ENCODE measurements at regions not wholly inside any gene's neighbourhood (a gene's known extent, or its start where the extent isn't known, plus 50 kb on each side); places are given as distances from the start of the nearest gene placed in this dataset.

GRCh38 chr6:6728169-6728941, 139.8 kb downstream of the LY86 start:
- H3K79me2 ChIP-seq (replicated peaks; ENCODE audit: insufficient read depth) = no peaks in the 10 kb centered on the region
- H3K36me3 ChIP-seq (ENCODE audit: insufficient read depth) = no peaks in the 10 kb centered on the region
- peaks cover 36% of the 10 kb centered on the region for H3K4me1 Mint-ChIP-seq
- H3K9me2 ChIP-seq (ENCODE audit: insufficient read depth) = no peaks in the 10 kb centered on the region
- H3K27ac Mint-ChIP-seq = no peak overlapping the region
- ATAC-seq (no peak), DNase-seq (ENCODE audit: low spot score) (no peak)
- H3K4me3 Mint-ChIP-seq = no peak overlapping the region
- no peaks in the 10 kb centered on the region; the same call in 1 of the 2 replicates for H3K27me3 ChIP-seq (ENCODE audit: insufficient read depth)
- H4K20me1 ChIP-seq (replicated peaks; ENCODE audit: insufficient read depth) = no peaks in the 10 kb centered on the region
- peaks cover 15% of the 10 kb centered on the region for H3K27me3 Mint-ChIP-seq (ENCODE audit: insufficient read depth, low read depth, poor library complexity)
- no peak overlapping the region for H2AFZ ChIP-seq
- TF ChIP-seq STAT1 (IDR thresholded peaks at IDR 0.05; ENCODE audit: unreplicated experiment) (no peak), ZNF331 (CRISPR knock-in tag; IDR thresholded peaks at IDR 0.05; ENCODE audit: low read depth) (no peak), CTCF (conservative IDR thresholded peaks at IDR 0.05; ENCODE audit: low read depth in 2 of 2) (no peak), EZH2phosphoT487 (IDR thresholded peaks at IDR 0.05; ENCODE audit: unreplicated experiment) (no peak), ZNF114 (CRISPR knock-in tag; IDR thresholded peaks at IDR 0.05) (no peak), EZH2 (IDR thresholded peaks at IDR 0.05; ENCODE audit: low read depth, unreplicated experiment) (no peak), POLR2AphosphoS5 (IDR thresholded peaks at IDR 0.05; ENCODE audit: low read depth) (no peak), JUNB (IDR thresholded peaks at IDR 0.05; ENCODE audit: unreplicated experiment) (no peak), NANOG (IDR thresholded peaks at IDR 0.05; ENCODE audit: borderline replicate concordance) (no peak), ZNF462 (CRISPR knock-in tag; IDR thresholded peaks at IDR 0.05) (no peak), CREB1 (CRISPR knock-in tag; IDR thresholded peaks at IDR 0.05; ENCODE audit: low read depth) (no peak)
- TF ChIP-seq, protein P1, sequence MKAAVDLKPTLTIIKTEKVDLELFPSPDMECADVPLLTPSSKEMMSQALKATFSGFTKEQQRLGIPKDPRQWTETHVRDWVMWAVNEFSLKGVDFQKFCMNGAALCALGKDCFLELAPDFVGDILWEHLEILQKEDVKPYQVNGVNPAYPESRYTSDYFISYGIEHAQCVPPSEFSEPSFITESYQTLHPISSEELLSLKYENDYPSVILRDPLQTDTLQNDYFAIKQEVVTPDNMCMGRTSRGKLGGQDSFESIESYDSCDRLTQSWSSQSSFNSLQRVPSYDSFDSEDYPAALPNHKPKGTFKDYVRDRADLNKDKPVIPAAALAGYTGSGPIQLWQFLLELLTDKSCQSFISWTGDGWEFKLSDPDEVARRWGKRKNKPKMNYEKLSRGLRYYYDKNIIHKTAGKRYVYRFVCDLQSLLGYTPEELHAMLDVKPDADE (IDR thresholded peaks at IDR 0.05) = no peak
- TF ChIP-seq, protein P2, sequence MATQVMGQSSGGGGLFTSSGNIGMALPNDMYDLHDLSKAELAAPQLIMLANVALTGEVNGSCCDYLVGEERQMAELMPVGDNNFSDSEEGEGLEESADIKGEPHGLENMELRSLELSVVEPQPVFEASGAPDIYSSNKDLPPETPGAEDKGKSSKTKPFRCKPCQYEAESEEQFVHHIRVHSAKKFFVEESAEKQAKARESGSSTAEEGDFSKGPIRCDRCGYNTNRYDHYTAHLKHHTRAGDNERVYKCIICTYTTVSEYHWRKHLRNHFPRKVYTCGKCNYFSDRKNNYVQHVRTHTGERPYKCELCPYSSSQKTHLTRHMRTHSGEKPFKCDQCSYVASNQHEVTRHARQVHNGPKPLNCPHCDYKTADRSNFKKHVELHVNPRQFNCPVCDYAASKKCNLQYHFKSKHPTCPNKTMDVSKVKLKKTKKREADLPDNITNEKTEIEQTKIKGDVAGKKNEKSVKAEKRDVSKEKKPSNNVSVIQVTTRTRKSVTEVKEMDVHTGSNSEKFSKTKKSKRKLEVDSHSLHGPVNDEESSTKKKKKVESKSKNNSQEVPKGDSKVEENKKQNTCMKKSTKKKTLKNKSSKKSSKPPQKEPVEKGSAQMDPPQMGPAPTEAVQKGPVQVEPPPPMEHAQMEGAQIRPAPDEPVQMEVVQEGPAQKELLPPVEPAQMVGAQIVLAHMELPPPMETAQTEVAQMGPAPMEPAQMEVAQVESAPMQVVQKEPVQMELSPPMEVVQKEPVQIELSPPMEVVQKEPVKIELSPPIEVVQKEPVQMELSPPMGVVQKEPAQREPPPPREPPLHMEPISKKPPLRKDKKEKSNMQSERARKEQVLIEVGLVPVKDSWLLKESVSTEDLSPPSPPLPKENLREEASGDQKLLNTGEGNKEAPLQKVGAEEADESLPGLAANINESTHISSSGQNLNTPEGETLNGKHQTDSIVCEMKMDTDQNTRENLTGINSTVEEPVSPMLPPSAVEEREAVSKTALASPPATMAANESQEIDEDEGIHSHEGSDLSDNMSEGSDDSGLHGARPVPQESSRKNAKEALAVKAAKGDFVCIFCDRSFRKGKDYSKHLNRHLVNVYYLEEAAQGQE (IDR thresholded peaks at IDR 0.05; ENCODE audit: unreplicated experiment) = no peak
- peaks cover 6% of the 10 kb centered on the region; the same call in 1 of the 2 replicates for H3F3A ChIP-seq (replicated peaks; ENCODE audit: low read depth)
- no peaks in the 10 kb centered on the region; the same call in 2 of the 3 replicates for H3K36me3 Mint-ChIP-seq (ENCODE audit: low read depth)
- no peak overlapping the region for H3K27ac ChIP-seq (ENCODE audit: low read depth)
- peak overlapping the region; percentile 26; the same call in 1 of the 2 replicates for H3K4me2 ChIP-seq
- H3K9me3 Mint-ChIP-seq = no peaks in the 10 kb centered on the region
- H3K4me1 ChIP-seq (ENCODE audit: insufficient read depth) = peaks cover 34% of the 10 kb centered on the region
- H3K4me3 ChIP-seq = no peak overlapping the region
